Fibroblast of upper back skin (primary cell): ENCODE measurements at regions not wholly inside any gene's neighbourhood (a gene's known extent, or its start where the extent isn't known, plus 50 kb on each side); places are given as distances from the start of the nearest gene placed in this dataset.

Experiments used
- DNase-seq: peaks from one replicate; pipeline ENCODE4 v3.0.0-alpha.2; 2013

DNA sequence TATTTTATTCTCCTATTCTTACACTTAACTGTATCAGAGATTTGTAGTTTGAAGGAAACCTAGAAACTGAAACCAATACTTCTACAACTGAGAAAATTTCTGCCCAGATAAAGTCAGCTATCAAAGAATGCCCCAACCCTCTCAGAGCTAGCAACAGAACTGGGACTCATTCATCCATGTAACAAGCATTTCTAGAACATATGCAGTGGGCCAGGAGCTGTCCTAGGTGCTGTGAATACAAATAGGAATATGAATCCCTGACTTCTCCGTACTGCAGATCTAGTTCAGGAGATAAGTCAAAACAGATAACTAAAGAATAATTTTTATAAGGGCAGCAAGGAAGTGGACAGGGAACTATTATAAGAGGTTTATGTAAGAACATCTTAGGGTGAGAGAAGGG lies 654.1 kb upstream of the NOX3 start:
- peak; percentile 2 for DNase-seq

DNA sequence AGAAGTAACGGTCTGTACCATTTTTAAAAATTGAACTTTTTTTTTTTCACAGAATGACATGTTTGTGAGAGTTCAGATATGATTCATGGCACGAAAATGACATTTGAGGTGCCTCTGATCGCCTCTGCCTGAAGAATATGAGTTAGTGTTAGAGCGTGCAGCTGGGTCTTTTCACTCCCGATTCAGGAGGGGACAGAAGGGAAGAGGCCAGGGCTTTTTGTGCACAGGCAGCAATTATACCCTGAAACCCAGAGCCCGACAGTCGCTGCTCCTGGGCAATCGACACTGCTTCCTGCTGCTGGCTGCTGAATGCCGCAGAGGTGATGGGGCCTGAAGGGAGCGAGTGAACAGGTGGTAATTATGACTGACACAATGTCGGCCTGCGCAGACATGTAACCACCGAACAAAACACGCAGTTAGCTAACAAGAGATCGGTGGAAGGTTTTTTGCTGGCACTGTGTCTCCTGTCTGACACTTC lies 652.0 kb upstream of the NOX3 start:
- no peak for DNase-seq

DNA sequence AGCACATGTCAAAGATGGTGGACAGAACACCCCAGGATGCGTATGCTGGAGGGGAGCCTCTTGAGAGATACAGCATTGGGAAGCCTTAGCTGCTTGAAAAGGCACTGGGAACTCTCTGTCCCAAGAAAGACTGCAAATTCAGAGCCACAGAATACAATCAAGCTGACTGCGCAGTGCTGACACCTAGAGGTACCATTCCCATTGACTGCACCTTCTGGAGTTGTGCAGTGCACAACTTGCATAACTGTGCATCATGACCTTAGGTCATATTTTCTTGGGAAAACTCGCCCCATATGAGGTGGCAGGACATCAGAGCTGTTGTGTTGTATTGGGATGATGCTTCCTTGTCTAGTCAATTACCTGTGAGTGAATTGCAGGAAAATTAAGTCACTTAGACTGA lies 646.5 kb upstream of the NOX3 start:
- DNase-seq = peak; percentile 3

DNA sequence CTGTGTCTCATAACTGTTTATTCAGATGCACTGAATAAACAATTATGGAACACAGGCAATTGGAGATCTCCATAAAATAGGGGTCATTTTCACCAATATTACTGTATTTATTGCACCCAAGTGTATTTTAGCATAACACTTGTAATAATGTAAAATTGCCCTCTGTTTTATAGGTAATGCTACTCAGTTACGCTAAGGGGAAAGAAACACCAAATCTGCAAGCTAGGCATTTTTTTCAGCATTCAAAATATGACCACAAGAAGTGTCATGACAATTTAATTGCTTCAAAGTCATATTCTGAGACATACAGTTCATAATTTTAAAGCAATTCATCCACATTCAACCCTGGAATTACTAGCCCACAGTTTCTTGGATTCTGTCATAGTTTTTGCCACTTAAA lies 643.2 kb upstream of the NOX3 start:
- no peak for DNase-seq

DNA sequence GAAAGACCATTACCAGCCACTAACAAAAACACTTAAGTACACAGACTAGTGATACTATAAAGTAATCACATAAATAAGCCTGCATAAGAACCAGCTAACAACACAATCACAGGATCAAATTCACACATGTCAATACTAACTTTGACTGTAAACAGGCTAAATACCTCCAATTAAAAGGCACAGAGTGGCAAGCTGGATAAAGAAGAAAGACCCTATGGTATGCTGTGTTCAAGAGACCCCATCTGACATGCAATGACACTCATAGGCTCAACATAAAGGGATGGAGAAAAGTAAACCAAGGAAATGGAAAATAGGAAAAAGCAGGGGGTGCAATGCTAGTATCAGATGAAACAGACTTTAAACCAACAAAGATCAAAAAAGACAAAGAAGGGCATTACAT lies 631.8 kb upstream of the NOX3 start:
- DNase-seq = no peak

DNA sequence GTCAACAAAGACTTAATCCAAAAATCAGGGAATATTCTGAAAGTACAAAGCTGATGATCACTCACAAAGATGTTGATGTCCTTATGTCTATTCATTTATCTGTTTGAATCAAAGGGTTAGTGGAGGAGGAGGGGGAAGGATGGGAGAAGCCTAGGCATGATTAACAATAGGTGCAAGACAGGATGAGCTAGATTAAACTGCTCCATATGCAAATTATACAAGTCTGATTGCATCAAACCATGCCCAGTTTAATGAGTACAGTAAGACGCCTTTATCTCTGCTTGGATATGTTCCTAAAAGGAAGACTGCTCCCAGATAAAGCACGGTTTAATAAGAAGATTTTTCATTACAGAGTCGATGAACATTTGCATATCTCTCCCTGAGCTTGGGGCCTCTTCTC lies 626.4 kb upstream of the NOX3 start:
- DNase-seq = no peak

DNA sequence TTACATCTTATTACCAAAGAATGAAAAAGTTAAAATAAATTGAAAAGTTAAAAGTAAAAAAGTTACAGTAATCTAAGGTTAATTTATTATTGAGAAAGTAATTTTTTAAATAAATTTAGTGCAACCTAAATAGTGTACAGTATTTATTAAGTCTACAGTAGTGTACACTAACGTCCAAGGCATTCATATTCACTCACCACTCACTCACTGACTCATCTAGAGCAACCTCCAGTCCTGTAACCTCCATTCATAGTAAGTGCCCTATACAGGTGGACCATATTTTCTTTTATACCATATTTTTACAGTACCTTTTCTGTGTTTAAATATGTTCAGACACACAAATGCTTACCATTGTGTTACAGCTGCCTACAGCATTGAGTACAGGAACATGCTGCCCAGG lies 624.7 kb upstream of the NOX3 start:
- DNase-seq = no peak

DNA sequence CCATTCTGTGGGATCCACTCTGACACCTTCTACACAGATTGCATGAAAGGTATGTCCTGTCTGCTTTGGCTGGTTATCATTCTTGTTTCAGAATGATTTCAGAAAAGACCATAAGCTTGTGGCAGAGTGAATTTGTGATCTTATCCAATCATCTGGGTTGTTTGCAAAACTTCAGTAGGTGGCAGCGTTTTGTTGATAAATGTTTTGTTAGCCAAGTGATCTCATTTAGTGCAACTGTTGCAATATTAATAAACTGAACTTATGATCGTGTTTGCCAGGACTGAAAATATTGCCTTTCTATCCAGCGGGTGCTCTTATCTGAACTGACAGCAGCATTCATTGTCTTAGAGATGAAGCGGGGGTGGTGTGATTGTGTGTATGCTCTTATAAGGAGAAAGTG lies 613.2 kb upstream of the NOX3 start:
- DNase-seq = peak; percentile 3

DNA sequence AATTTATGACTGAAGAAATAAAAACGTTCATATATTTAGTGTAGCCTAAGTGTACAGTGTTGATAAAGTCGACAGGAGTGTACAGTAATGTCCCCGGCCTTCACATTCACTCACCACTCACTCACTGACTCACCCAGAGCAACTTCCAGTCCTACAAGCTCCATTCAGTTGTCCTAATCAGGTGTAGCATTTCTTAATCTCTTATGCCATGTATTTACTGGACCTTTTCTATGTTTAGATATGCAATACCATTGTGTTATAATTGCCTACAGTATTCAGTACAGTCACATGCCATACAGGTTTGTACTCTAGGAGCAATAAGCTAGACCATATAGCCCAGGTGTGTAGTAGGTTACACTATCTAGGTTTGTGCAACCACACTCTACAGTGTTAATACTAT lies 610.2 kb upstream of the NOX3 start:
- DNase-seq = no peak

DNA sequence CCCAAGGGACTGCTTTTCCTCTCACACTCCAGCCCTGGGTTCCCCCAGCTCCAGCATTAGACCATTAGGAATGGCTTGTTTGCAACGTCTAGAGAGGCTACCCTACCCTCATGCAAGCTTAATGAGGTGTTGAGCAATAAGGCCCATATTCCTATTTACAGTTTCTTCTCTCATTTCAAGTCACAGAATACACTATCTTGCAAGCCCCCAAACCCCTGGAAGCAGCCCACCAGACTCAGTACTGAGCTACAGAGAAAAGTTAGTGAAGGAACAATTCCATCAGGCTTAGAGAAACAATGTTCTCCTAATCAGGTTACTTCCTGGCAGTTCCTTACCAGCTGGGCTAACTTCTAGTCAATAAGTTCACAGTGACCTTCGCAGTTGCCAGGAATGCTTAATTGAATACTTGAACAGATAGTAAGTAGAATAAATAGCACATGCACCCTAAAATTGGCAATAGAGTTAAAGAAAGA lies 606.5 kb upstream of the NOX3 start:
- no peak for DNase-seq

DNA sequence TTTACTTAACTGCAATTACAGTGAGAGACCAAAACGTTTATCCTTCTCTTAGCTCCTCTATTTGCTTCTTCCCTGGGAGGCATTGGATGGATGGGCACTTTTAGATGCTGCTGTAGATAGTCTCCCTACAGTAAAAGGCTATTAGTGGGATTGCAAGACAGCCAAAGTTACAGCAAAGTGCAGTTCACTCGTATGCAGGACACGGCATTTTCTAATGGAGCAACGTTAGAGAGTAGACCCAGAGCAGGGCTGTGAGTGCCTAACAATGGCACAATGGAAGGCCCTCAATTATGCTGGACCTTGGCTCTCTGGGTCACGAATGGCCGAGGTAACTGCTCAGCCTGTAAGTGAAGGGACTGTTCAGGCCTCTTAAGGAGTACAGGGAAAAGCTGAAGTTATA lies 605.8 kb upstream of the NOX3 start:
- DNase-seq = no peak

DNA sequence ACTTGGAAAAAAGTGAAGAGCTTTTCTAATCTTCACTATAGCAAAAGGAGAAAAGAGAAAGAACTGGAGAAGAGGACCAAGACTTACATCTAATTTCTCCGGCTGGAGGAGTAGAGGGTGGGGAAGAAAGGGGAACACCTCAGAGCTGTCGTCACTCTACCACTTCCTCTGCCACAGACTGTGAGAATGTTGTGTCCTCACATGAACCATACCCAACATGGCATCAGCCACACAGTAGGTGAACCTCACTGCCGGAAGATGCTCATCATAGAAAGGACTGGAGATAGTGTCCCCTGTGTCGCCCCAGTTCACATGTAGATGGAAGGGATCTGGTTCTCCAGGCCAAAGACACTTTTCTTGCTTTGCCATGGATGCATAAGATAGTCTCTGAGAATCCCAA lies 604.4 kb upstream of the NOX3 start:
- no peak for DNase-seq

DNA sequence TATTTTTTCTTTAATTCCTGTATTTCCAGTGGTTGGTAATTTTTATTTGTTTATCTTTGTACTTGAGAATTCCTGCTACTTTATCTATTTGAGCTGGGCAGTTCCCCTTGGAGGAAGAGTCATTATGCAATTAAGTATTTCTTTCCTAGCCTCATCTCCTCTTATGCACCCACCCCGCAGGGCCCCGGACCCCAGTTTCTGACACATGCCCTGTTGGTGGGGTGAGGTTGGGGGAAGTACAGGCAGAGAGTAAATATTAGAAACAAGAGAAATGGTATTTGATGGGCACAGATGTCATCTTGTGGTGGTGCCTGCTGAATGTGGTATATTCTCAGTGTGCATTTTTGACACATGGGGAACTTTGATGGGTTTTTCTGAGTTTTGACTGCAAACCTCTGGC lies 602.7 kb upstream of the NOX3 start:
- no peak for DNase-seq

DNA sequence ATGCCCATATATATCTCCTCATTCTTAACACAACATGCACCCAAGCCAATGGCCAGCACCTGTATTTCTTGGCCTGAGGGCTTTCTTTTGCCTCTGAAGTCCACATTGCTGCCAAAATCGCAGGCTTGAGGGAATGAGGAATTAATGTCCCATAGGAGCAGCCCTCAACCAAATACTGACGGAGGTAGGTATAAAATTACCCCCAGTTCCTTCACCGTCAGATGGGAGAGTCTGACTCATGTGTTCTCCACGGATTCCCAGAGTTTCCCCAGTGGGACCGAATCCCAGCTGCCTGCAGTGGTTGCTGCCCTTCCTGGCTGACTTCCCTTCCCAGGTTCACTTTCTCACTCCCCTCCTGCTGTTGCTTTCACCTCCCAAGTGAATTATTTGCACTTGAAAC lies 602.2 kb upstream of the NOX3 start:
- DNase-seq = peak; percentile 23

DNA sequence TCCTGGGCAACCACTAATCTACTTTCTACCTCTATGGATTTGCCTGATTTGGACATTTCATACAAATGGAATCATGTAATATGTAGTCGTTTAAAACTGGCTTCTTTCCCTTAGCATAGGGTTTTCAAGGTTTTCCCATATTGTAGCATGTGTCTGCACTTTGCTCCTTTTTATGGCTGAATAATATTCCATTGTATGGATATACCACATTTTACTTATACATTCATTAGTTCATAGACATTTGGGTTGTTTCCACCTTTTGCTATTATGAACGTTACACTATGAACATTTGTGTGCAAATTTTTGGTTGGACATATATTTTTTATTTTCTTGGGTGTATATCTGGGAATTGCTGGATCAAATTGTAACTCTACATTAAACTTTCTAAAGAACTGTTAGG lies 600.4 kb upstream of the NOX3 start:
- no peak for DNase-seq

DNA sequence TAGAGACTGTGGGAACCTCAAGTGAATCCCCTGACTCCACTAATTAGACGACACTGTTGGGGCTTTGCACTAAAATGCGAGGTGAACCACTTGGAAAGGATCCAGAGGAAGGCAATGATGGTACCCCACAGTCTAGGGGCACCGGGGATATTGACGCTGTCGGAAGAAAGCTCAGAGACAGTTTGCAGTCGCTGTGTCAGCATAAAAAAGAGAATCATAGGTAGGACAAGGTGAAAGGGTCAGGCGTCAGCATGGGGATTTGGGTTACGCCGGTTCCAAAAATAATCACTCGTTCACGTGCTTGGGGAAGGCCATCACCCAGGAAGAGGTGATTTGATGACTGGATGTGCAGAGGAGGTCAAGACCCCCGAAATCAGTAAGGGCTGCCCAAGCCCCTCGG lies 598.0 kb upstream of the NOX3 start:
- DNase-seq = no peak

DNA sequence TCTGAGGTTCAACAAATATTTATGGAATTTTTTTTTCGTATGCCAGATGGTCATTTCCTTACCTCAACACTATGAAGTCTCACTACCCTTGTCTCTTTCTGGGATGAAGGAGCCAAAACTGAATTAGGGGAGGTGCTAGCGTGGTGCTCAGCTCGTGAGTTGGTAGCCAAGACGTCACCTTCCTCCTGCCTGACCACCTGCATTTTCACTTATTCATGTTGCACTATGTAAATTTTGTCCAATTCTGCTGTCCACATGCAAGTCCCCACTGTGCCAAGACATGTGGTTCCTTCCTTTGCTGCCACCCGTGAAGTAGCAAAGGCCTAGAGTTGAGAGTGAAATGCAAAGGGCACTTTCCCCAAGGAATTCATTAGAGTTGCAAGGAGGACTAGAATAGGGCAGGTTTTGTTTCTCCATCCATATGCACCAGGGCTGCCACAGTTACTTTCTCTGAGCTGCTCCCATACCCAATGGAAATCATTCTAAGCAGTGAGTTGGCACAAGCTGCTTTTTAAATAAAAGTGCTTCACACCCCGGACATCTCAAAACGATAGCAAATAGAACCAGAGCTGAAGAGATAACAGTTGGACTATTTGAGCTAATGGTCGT lies 591.3 kb upstream of the NOX3 start:
- DNase-seq = peak; percentile 14

DNA sequence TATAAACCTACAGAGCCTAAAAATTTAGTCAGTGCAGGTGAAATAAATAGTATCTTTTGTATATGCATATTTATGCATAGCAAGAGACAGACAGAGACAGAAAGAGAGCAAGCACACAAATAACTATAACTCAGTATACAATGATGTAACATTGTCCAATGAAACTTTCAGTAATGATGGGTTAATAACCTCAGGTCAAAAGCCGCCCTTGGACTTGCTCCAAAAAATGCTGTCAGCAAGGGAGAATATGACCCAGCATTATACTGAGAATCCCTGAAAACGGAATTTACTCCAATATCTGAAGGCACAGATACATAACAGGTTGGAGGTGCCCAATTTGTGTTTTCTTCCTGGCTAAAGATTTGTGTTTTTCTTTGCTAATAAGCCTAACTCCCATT lies 590.6 kb upstream of the NOX3 start:
- DNase-seq = no peak

DNA sequence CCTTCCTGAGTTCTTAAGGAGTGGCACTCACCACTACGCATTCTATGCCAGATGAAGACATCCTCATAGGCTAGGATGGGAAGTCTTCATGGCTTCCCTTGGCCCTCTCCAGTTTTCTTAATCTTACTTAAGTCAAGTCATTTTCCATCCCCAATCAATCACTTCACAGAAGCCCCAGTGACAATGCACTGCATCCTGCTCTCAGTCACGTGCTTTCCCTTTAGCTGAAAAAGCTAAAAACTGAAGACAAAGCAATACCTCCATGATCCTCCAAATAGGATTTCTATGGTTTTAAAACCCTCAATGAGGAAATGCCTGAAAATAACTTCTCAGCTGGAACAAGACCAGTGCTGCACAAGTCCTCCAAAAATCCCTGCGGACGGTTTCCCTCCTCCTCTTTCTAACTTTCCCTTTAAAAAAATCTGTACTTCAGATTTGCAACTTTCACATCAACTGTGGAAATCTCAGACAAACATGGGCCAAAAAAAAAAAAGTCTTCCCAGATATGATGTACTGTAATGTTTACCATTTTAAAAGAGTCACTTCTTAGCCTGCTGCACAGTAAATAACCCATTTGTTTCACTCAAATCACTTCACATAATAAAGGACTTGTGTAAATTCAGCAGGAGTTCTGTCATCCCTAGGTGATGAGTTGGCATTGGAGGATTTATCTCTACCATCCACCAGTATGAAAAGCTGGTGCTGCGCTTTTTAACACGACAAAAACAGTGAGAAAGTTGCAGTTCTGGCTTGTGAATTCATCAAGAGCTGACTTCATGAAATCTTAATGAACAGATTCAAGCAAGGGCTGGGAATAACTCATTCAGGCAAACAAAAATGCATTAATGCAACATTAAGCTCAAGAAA lies 590.0 kb upstream of the NOX3 start:
- no peak for DNase-seq

DNA sequence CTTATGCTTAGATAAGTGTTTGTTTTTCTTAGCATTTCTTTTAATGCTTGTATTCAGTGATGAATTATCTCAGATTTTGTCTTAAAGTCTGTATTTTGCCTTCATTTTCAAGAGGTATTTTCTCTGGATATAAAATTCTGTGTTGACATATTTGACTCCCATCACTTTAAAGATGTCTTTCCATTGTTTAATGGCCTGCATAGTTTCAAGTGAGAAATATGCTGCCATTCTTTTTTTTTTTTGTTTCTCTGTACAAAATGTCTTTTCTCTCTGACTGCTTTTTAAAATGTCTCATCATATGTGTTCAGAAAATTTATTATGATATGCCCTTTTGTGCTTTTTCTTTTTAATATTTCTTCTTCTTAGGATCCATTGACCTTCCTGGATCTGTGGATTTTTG lies 578.0 kb upstream of the NOX3 start:
- no peak for DNase-seq

DNA sequence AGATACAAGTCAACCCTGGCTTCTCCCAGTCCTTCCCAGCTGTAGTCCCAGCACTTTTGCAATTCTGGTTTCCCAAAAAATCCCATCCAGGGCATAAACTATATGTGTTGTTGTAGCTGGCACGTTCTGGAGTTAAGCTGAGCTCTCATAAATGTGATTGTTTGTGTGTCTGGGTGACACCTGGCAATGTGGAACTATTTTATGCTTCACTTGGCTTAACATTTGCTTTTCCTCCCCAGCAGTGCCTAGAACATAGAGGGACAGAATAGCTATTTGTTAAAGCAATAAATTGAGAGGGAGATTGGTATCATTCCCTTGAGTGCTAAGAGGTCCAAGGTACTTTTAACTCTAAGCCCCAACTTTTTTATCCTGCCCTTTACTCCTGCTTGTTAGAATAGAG lies 575.9 kb upstream of the NOX3 start:
- no peak for DNase-seq

DNA sequence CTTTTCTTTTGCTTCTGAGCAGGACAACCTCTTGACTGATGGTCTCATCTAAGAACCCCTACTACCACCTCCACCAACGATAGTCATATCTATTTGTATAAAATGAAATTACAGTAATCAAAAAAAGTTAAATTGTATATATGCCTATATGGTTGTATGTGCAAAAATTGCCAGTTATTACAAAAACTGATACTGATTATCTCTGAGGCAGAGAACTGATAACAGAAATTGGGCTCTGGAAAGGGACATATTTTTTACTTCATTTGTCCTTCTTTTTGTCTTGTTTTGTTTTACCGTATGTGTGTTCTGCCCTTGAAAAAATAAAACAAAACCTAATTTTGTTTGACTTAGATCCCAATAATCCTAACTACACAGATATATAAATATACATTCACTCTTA lies 574.4 kb upstream of the NOX3 start:
- no peak for DNase-seq

DNA sequence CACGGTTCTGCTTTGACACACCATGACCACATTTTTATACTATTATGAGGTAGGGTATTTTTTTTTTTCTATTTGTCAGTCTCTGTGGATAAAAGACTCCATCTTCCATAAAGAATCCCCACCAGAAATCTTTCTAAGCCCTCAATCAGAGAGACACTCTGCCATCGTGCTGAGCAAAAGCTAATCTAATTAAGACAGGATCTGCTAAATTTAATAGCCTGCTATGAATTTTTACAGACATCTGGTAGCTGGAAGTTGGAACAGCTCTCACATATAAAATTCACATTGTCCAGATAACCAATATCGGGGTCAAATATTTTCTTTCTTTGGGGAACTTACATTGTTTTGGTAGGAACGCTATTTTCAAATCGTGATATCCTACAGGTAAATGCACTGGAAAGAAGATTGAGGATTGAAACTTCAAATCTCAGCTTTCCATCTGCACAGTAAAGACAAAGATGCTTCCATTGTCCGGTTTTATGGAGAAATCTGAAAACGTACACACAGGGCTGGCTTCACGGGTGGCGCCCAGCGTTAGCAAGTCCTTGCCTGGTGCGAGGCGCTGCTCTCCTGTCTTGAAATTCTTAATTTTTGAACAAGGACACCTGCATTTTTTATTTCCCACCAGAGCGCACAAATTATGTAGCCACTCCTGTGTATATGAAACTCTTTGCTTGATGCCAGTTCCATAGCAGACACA lies 573.8 kb upstream of the NOX3 start:
- no peak for DNase-seq
